ENCODE measurements at regions not wholly inside any gene's neighbourhood (a gene's known extent, or its start where the extent isn't known, plus 50 kb on each side); places are given as distances from the start of the nearest gene placed in this dataset.
"Not testable (repeated sequence)": the region's sequence is repeated elsewhere in the genome, so short reads cannot be mapped to it uniquely, and the experiment has no call there.

GRCh38 chrX:125089761-125090445, 229.8 kb upstream of the TEX13C start:
- DNase-seq: no peak

GRCh38 chrX:125093852-125094251, 225.8 kb upstream of the TEX13C start:
- peak; percentile 44 for DNase-seq

GRCh38 chrX:125094901-125095300, 224.8 kb upstream of the TEX13C start:
- DNase-seq: no peak

- no peak for DNase-seq
These were observed 223.2 kb upstream of the TEX13C start for GRCh38 chrX:125096469-125096868.

GRCh38 chrX:125096870-125097269, 222.8 kb upstream of the TEX13C start:
- DNase-seq: no peak

- DNase-seq: no peak
These were observed 217.5 kb upstream of the TEX13C start for GRCh38 chrX:125101971-125102755.

DNA sequence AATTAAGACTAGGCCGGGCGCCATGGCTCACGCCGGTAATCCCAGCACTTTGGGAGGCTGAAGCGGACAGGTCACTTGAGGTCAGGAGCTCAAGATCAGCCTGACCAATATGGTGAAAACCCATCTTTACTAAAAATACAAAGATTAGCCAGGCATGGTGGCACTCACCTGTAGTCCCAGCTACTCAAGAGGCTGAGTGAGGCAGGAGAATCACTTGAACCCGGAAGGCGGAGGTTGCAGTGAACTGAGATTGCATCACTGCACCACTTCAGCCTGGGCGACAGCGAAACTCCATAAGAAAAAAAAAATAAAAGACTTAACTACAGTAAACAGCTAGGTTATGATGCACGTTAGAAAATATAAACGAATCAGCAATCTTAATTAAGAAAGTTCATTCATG, 216.0 kb upstream of the TEX13C start:
- no peak for DNase-seq

DNA sequence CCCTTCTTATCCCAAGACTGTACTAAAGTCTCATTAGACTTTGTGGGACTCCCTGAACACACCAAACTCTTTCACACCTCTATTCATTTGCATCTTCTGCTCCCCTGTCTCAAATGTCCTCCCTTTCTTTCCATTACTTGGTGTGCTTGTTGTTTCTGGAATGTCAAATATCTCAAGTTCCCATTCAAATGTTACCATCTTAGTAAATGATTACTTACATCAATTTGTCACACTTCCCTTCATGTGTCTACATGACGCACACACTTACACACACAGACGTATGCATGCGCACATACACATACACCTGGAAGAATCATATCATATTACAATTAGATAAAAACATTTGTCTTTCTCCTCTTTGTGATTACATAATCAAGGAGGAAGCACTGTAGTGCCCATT, 210.8 kb upstream of the TEX13C start:
- DNase-seq: no peak

DNA sequence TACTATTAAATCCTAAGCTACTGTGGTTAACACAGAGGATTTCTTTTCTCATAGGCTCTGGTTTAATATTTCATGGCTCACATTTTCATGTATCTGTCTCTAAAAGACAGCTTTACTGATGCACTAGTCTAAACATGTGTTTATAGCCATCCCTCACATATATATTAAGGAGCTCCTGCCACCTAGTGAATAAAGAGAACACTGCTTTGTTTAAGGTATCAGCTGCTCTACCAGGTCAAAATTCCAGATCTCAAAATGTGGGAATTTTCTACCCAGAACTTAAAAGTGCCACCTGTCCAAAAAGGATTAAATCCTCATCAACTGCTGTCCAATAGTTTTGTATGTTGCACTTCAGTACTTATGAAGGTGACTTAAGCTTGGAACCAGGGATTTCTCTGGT, 188.5 kb upstream of the TEX13C start:
- DNase-seq: no peak

DNA sequence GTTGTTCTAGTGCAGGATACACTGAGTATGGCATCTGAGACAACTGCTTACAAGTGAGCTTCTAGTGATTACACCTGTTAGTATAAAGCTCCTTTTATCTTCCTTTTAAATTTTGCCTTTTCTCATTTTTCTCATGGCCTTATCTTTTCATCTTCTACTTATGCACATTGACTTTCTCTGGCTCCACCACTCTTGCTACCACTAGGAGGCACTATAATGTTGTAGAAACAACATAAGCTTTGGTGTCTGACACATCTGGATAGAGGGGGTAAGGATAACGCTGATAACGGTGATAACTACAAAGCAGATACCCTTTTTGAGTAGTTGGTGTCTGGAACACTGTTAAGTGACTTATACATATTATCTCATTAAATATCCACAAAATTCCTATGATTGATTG, 187.4 kb upstream of the TEX13C start:
- DNase-seq: no peak

- DNase-seq: no peak
These were observed 182.2 kb upstream of the TEX13C start for GRCh38 chrX:125137521-125137920.

- DNase-seq: no peak
These were observed 169.4 kb upstream of the TEX13C start for GRCh38 chrX:125150231-125150630.

DNA sequence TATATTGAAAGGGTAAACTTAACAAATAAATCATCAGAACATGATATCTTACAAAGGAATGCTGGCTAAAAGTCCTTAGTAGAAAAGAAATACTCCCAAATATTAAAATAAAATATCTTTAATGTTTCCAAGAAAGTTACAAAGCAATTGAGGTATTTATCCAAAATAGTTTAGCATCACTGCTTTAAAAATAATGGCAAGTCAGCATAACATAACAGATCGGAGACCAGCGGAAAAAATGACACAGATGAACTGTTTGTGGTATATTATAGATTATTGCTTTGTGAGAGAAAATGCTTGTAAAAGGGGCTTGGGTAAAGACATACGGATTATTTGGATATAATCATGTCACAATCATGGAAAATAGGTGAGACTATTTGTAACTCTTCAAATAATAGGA, 168.5 kb upstream of the TEX13C start:
- no peak for DNase-seq

GRCh38 chrX:125152011-125152410, 167.7 kb upstream of the TEX13C start:
- DNase-seq: no peak

GRCh38 chrX:125153621-125154020, 166.1 kb upstream of the TEX13C start:
- DNase-seq: no peak

DNA sequence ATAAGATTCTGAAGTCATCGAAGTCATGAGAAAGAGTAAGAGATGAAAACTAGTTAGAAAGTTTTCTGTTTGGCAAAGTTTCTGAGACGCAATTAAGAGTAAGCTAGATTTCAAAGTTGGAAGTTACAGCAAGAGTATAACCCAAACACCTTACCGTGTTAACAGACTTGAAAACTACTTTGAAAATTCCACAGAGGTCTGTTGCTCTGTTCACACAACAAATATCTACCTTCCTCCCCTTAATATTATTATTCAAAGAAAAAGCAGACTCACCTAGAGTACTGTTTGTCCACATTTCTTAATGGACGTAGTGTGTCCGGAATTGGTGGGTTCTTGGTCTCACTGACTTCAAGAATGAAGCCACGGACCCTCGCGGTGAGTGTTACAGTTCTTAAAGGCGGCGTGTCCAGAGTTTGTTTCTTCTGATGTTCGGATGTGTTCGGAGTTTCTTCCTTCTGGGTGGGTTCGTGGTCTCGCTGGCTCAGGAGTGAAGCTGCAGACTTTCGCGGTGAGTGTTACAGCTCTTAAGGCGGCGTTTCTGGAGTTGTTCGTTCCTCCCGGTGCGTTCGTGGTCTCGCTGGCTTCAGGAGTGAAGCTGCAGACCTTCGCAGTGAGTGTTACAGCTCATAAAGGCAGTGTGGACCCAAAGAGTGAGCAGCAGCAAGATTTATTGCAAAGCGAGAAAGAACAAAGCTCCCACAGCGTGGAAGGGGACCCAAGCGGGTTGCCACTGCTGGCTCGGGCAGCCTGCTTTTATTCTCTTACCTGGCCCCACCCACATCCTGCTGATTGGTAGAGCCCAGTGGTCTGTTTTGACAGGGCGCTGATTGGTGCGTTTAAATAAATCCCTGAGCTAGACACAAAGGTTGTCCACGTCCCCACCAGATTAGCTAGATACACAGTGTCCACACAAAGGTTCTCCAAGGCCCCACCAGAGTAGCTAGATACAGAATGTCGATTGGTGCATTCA, 165.1 kb upstream of the TEX13C start:
- not testable (repeated sequence) for DNase-seq

DNA sequence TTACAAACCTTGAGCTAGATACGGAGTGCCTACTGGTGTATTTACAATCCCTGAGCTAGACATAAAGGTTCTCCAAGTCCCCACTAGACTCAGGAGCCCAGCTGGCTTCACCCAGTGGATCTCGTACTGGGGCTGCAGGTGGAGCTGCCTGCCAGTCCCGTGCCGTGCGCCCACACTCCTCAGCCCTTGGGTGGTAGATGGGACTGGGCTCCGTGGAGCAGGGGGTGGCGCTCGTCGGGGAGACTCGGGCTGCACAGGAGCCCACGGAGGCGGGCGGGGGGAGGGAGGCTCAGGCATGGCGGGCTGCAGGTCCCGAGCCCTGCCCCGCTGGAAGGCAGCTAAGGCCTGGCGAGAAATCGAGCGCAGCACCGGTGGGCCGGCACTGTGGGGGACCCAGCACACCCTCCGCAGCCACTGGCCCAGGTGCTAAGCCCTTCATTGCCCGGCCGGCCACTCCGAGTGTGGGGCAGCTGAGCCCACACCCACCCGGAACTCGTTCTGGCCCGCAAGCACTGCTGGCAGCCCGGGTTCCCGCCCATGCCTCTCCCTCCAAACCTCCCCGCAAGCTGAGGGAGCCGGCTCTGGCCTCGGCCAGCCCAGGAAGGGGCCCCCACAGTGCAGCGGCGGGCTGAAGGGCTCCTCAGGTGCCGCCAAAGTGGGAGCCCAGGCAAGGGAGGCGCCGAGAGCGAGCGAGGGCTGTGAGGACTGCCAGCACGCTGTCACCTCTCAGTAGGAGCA, 164.2 kb upstream of the TEX13C start:
- peak; percentile 41 for DNase-seq

GRCh38 chrX:125170459-125170858, 149.2 kb upstream of the TEX13C start:
- no peak for DNase-seq

DNA sequence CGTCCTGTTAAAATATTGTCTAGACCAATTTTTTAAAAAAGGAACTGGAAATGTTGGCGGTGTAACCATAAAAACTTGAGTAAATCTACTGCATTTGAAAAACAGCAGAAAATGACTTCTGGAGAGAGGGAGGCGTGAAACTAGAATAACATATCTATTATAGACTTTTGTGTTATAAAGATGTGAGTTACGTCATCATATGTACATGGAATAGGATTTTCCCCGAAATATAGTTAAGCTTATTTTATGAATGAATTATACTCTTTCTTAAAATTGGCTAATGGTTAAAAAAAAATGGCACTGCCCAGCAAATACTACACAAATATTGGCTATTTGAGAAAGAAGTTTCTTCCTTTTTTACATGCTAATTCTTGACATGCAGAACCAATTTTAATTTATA, 147.1 kb upstream of the TEX13C start:
- DNase-seq: no peak

GRCh38 chrX:125175991-125176584, 143.6 kb upstream of the TEX13C start:
- DNase-seq: no peak

DNA sequence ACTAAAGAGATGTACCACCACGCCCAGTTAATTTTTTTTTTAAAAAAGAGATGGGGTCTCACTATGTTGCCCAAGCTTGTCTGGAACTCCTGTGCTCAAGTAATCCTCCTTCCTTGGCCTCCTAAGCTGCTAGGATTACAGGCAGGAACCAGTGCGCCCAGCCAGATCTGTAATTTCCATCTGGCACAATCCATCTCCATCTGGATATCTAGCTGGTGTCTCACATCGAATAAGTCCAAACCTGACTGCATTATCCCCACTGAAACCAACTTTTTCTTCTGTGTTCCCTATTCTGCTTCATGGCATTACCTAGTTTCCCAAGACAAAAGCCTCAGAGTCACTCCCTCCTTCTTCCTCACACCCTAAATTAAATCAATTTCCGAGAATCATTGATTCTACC, 125.8 kb upstream of the TEX13C start:
- no peak for DNase-seq

DNA sequence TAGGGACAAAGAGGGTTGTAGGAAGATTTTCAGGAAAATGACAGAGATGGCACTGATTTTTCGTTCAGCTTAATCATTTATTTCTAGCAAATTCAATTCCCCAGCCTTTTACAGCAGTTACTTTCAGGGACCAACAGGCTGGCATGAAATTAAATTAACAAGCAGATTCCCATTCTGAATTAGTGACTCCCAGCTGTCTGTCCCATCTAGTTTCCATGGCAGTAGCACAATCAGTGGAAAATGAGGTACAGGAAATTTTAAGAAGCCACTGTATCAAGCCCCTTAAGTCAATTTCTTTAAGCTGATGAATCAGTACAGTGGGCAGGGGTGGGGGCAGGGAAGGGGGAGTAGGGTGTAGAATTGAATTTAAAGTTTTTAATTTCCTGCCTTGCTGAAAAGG, 121.1 kb upstream of the TEX13C start:
- DNase-seq: no peak

Measured in islet precursor cell (in vitro differentiated cells).